Panc1 (cell line): ENCODE measurements at regions not wholly inside any gene's neighbourhood (a gene's known extent, or its start where the extent isn't known, plus 50 kb on each side); places are given as distances from the start of the nearest gene placed in this dataset.

ENCODE experiments used
- ATAC-seq: fragments of 200-7000 bp; cut with Tn5 transposase; 2 replicates; pipeline ENCODE4 v1.9.1; 2020; ENCODE audit warnings: mild to moderate bottlenecking, moderate library complexity
- BruUV-seq: library from RNA; stranded (reverse); fragments of 400-500 nt; replicated peaks from 2 replicates; lab custom pipeline; 2021; lab: Mats Ljungman, UMichigan
- CTCF ChIA-PET: fragments of 300-600 bp; sonication (Branson Sonifier 250); formaldehyde crosslinking; loops from one replicate; lab custom pipeline; 2022; ENCODE audit warnings: antibody characterized with exemption; lab: Charles Lee
- POLR2A ChIA-PET: fragments of 300-600 bp; sonication (Branson Sonifier 250); formaldehyde crosslinking; loops from one replicate; lab custom pipeline; 2022; ENCODE audit warnings: antibody characterized with exemption; lab: Charles Lee
- DNase-seq: peaks from one replicate; pipeline ENCODE4 v3.0.0-alpha.2; 2010; ENCODE audit warnings: low read depth, low spot score
- H3K27ac ChIP-seq: 2 replicates; pipeline ENCODE4 v1.5.1; 2011; ENCODE audit warnings: mild to moderate bottlenecking, low read length, inconsistent platforms
- H3K27me3 ChIP-seq: fragments of 200-500 bp; sonication (Bioruptor generic); 2 replicates; pipeline ENCODE4 v1.6.0; 2014; ENCODE audit warnings: low read length, inconsistent platforms; ENCODE audit not compliant: control insufficient read depth, insufficient read depth
- H3K36me3 ChIP-seq: fragments of 200-500 bp; sonication (Bioruptor generic); 2 replicates; pipeline ENCODE4 v1.5.1; 2014; ENCODE audit warnings: inconsistent platforms, mild to moderate bottlenecking, low read length, moderate library complexity; ENCODE audit not compliant: control insufficient read depth, insufficient read depth
- H3K4me1 ChIP-seq: 2 replicates; pipeline ENCODE4 v1.5.1; 2011; ENCODE audit warnings: inconsistent platforms, mild to moderate bottlenecking, low read length, moderate library complexity; ENCODE audit not compliant: control insufficient read depth, insufficient read depth
- H3K4me3 ChIP-seq, 2 experiments: 2 replicates each; pipeline ENCODE4 v1.5.1; 2011 to 2012; ENCODE audit warnings: low read depth in 2 of 2, low read length in 2 of 2, mild to moderate bottlenecking in 2 of 2, inconsistent platforms in 1 of 2, moderate library complexity in 1 of 2
- H3K9me3 ChIP-seq: fragments of 200-500 bp; sonication (Bioruptor generic); 2 replicates; pipeline ENCODE4 v1.5.1; 2014; ENCODE audit warnings: low read depth, mild to moderate bottlenecking, inconsistent platforms, low read length, moderate library complexity; ENCODE audit not compliant: control insufficient read depth, insufficient read depth
- POLR2AphosphoS5 ChIP-seq: IDR thresholded peaks from 2 replicates; pipeline ENCODE4 v1.6.1; 2012; ENCODE audit warnings: mild to moderate bottlenecking, low read depth, low read length, moderate library complexity
- SIN3A ChIP-seq: IDR thresholded peaks from 2 replicates; pipeline ENCODE4 v1.6.1; 2012; ENCODE audit warnings: low read depth, mild to moderate bottlenecking, low read length, moderate library complexity, borderline replicate concordance; ENCODE audit not compliant: insufficient read depth
- TCF7L2 ChIP-seq: IDR thresholded peaks from 2 replicates; pipeline ENCODE4 v1.6.1; 2011; ENCODE audit warnings: mild to moderate bottlenecking, low read depth, low read length, inconsistent platforms
- in situ Hi-C: cut with HindIII; loops from 2 replicates; pipeline ENCODE4 v1.10.0; 2016; ENCODE audit warnings: low sequenced_read_pairs, low pct_unique_long_range_greater_than_20kb
- intact Hi-C: fragments of 100-400 bp; cut with micrococcal nuclease; formaldehyde crosslinking; loops from one replicate; pipeline ENCODE4 v1.10.0; 2022; ENCODE audit not compliant: unreplicated experiment
- TF ChIP-seq, protein P1 (sequence below): fragments of 450-650 bp; IDR thresholded peaks from 2 replicates; pipeline ENCODE4 v1.5.1; 2017; ENCODE audit warnings: mild to moderate bottlenecking
- TF ChIP-seq, protein P2 (sequence below), 2 experiments: IDR thresholded peaks; 2 replicates each; pipeline ENCODE4 v1.6.1; 2011 to 2012; ENCODE audit warnings: low read depth in 2 of 2, control low read depth in 1 of 2, low read length in 1 of 2, mild to moderate bottlenecking in 1 of 2, moderate library complexity in 1 of 2; ENCODE audit not compliant: insufficient read depth in 1 of 2

DNA sequence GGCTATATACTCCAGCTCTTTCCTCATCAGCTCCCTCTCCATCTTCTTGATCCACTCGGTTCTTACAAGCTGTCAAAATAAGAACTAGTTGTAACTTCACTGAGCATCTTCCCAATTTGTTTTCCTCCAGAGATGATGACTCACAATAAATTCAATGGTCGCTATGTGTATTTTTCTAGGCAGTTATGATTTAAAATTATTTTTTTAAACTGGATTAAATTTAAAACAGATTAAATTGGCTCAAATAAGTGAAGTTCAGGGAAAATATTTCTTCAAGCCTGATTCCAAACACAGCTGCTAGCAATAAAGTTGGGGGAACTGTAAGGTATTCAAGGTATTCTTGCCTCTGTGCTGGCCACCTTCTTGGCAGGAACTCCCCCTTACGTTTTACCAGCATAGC is 717.7 kb upstream of the USP15 start:
- Histone ChIP-seq H3K4me1 (no peaks in the 10 kb centered on the region), H3K9me3 (no peaks in the 10 kb centered on the region), H3K4me3 (no peak overlapping the region), H3K27ac (no peak overlapping the region), H3K27me3 (no peaks in the 10 kb centered on the region), H3K36me3 (no peaks in the 10 kb centered on the region; the same call in 1 of the 2 replicates)
- TF ChIP-seq, protein P1, sequence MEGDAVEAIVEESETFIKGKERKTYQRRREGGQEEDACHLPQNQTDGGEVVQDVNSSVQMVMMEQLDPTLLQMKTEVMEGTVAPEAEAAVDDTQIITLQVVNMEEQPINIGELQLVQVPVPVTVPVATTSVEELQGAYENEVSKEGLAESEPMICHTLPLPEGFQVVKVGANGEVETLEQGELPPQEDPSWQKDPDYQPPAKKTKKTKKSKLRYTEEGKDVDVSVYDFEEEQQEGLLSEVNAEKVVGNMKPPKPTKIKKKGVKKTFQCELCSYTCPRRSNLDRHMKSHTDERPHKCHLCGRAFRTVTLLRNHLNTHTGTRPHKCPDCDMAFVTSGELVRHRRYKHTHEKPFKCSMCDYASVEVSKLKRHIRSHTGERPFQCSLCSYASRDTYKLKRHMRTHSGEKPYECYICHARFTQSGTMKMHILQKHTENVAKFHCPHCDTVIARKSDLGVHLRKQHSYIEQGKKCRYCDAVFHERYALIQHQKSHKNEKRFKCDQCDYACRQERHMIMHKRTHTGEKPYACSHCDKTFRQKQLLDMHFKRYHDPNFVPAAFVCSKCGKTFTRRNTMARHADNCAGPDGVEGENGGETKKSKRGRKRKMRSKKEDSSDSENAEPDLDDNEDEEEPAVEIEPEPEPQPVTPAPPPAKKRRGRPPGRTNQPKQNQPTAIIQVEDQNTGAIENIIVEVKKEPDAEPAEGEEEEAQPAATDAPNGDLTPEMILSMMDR: no peak
- no peak for TF ChIP-seq SIN3A
- no peak for TF ChIP-seq TCF7L2
- TF ChIP-seq, protein P2, sequence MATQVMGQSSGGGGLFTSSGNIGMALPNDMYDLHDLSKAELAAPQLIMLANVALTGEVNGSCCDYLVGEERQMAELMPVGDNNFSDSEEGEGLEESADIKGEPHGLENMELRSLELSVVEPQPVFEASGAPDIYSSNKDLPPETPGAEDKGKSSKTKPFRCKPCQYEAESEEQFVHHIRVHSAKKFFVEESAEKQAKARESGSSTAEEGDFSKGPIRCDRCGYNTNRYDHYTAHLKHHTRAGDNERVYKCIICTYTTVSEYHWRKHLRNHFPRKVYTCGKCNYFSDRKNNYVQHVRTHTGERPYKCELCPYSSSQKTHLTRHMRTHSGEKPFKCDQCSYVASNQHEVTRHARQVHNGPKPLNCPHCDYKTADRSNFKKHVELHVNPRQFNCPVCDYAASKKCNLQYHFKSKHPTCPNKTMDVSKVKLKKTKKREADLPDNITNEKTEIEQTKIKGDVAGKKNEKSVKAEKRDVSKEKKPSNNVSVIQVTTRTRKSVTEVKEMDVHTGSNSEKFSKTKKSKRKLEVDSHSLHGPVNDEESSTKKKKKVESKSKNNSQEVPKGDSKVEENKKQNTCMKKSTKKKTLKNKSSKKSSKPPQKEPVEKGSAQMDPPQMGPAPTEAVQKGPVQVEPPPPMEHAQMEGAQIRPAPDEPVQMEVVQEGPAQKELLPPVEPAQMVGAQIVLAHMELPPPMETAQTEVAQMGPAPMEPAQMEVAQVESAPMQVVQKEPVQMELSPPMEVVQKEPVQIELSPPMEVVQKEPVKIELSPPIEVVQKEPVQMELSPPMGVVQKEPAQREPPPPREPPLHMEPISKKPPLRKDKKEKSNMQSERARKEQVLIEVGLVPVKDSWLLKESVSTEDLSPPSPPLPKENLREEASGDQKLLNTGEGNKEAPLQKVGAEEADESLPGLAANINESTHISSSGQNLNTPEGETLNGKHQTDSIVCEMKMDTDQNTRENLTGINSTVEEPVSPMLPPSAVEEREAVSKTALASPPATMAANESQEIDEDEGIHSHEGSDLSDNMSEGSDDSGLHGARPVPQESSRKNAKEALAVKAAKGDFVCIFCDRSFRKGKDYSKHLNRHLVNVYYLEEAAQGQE (IDR thresholded peaks at IDR 0.05; ENCODE audit: insufficient read depth in 1 of 2, low read depth in 2 of 2, low read length in 1 of 2): no peak
- no peak for TF ChIP-seq POLR2AphosphoS5
- POLR2A ChIA-PET: no interaction called here
- CTCF ChIA-PET: no interaction called here
- intact Hi-C loops: no loop called here
- DNase-seq (no peak), ATAC-seq (no peak)
- in situ Hi-C loops: no loop called here
- BruUV-seq: no TSS peak

DNA sequence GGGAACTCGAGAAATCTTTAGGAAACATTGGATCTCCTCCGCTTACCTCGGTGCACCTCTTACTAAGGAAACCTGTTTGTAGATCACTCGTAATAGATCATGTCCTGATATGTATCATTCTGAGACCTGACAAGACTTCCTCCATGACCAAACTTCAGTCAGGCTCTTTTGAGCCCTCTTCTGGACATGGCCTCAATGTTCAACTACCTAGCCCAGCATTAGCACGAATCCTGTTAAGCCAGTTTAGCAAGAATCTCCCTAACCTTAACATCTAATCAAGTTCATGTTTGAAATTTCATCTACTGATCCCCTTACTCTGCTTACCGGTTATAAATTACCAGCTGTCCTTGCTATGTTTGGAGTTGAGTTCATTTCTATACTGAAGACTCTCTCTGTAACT is 713.9 kb upstream of the USP15 start:
- in situ Hi-C loops (no loop called here), intact Hi-C loops (no loop called here)
- no peaks in the 10 kb centered on the region for H3K4me1 ChIP-seq
- H3K27ac ChIP-seq: no peak overlapping the region
- DNase-seq: no peak
- no peaks in the 10 kb centered on the region for H3K9me3 ChIP-seq
- ChIA-PET CTCF (no interaction called here), POLR2A (no interaction called here)
- H3K4me3 ChIP-seq: no peak overlapping the region
- BruUV-seq: no TSS peak
- H3K36me3 ChIP-seq: no peaks in the 10 kb centered on the region; the same call in 1 of the 2 replicates
- TF ChIP-seq, protein P2 (IDR thresholded peaks at IDR 0.05; ENCODE audit: insufficient read depth in 1 of 2, low read depth in 2 of 2, low read length in 1 of 2): no peak
- TF ChIP-seq, protein P1: 0 out of 2 replicates have a peak, but pooled peaks have one; percentile 6
- ATAC-seq: no peak
- no peaks in the 10 kb centered on the region for H3K27me3 ChIP-seq
